ENCODE measurements at regions not wholly inside any gene's neighbourhood (a gene's known extent, or its start where the extent isn't known, plus 50 kb on each side); places are given as distances from the start of the nearest gene placed in this dataset.

- no peak for DNase-seq (ENCODE audit: low read depth)
Measured at GRCh38 chr9:119020730-119021333, 348.4 kb downstream of the BRINP1 start.

DNA sequence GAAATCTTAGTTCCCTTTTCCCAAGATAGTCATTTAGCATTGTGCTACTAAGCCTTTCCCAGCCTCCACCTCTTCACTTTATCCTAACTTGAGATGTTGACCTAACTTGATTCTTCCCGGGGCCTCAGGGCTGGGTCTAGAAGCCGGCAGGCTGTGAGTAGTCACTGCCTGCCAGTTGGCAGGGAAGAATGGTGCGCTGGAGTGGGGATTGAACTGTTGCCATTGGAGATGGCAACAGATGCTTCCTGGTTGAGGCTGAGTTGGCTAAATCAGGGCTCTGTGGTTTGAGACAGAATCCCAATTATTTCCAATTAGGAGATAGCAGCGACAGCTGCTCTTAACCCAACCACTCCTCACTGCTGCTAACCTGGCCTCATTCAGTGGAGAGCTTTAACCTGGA, 343.1 kb downstream of the BRINP1 start:
- DNase-seq (ENCODE audit: low read depth): peak; percentile 61

DNA sequence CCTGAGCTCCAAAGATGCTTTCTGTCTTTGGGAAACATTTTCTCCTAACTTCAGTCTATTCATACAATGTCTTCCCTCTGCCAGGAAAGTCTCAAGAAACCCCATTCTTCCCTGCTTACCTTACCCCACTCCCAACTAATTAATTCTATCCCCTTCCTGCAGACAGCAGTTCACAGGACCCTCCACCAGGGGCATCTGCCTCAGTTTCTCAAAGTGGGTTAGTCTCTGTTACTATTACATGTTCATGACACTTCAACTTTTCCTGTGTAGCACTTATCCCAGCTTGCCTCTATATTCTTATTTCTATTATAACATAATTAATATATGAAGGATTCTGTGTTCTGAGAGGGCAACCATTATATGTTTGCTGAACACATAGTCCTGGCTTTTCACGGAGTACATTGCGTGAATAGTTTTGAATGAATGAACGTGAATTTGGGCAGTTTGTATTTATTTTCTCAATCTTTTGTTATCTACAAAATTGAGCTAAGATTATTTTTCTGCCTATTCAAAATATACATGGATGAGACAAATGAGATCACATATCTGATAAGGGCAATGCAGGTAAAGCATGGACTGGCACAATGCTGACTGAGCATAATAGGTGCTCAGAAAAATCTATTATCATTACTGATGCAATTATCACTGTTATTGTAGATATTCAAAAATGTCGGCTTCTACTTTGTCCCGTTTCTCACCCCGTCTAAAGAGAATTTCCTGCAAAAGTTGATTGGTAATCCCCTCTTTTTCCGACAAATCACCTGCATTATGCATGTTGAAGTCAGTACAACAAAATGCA, 341.1 kb downstream of the BRINP1 start:
- no peak for DNase-seq (ENCODE audit: low read depth)

DNA sequence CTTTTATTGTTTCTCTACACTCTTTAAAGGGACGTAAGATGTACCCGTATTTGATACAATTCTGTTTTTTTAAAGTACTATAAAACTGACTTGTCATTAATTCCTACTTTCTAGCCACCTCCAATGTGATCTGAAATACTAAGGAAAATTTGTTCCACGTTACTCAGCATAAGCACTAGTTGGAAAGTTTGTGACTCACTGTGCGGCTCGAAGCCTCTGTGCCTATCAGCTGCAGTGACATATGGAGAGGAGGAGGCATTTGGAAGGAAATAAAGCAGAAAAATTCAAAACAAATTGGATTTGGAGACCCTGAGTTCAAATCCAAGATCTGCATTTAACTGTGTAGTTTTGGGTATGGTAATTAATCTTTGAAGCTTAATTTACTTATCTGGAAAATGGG, 339.3 kb downstream of the BRINP1 start:
- DNase-seq (ENCODE audit: low read depth): no peak

DNA sequence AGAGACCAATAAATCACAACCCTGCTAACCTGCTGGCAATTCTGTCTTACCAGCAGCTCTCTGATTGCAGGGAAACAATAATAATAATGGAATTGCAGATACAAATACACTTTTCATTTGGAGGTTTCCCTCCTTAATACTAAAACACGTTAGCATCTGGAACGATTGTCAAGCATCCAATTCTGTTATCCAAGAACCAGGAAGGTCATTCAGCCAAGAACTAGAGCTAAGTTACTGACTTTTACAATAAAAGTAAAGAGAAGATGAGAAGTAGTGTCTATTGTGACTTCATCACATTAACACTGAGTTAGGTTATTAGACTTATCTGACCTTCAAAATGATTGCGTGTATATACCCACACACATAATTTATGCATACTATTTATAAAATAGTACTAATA, 335.6 kb downstream of the BRINP1 start:
- DNase-seq (ENCODE audit: low read depth): no peak

- no peak for DNase-seq (ENCODE audit: low read depth)
Measured at GRCh38 chr9:119036969-119037368, 332.3 kb downstream of the BRINP1 start.

DNA sequence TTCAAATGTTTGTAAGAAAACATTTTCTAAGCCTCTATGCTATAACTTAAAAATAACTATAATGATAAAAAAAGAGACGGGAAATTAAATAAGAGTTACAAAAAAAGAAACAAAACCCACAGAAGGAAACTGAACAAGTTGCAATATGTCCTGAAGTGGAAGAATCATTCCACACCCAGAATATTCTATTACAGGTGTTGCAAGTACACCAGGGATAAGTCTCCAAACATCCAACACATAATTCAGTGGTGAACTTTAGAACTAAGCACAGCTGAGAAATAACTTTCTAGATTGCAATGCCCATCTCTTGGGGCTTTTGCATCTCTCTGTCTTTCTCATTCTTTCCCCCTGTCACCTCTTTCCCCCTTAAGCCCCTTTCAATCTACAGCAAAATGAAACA, 325.2 kb downstream of the BRINP1 start:
- no peak for DNase-seq (ENCODE audit: low read depth)

DNA sequence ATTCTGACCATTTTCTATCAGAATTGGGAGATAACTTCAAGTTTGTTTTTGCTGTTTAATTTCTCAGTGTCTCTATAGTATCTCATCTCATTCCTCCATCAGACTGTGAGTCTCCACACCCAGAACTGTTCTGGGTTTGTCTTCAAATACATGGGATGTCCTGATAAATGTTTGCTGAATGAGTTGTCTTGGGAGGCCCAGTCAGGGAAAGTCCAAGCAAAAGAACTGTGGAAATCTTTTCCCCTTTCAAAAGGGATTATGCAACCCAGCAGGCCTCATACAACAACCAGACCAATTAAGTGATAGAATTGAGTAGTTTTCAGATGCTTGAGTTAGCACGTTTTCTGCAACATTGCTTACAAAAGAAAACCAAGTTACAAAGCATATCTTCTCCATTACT, 324.4 kb downstream of the BRINP1 start:
- peak; percentile 40 for DNase-seq (ENCODE audit: low read depth)

GRCh38 chr9:119047513-119048307, 321.5 kb downstream of the BRINP1 start:
- DNase-seq (ENCODE audit: low read depth): no peak

- no peak for DNase-seq (ENCODE audit: low read depth)
Measured at GRCh38 chr9:119050281-119050680, 319.0 kb downstream of the BRINP1 start.

- no peak for DNase-seq (ENCODE audit: low read depth)
Measured at GRCh38 chr9:119052339-119053030, 316.8 kb downstream of the BRINP1 start.

DNA sequence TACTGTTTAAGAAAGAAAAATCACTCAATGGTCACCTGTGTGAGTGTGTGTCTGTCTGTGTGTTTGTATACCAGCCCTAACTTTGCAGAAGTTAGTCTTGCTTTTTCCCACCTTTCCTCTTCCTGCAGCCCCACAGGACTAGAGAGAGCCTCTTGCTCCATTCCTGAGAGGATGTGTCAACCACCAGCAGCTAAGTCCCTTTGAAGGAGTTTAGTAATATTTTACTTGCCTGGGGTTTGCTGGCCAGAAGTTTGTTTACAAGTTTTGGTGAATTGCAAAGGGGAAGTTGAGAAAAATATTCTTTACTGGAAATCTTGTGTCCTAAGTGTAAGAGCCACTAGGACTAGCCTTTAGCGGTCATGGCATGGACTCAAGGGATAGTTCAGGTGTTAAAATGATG, 316.2 kb downstream of the BRINP1 start:
- no peak for DNase-seq (ENCODE audit: low read depth)

DNA sequence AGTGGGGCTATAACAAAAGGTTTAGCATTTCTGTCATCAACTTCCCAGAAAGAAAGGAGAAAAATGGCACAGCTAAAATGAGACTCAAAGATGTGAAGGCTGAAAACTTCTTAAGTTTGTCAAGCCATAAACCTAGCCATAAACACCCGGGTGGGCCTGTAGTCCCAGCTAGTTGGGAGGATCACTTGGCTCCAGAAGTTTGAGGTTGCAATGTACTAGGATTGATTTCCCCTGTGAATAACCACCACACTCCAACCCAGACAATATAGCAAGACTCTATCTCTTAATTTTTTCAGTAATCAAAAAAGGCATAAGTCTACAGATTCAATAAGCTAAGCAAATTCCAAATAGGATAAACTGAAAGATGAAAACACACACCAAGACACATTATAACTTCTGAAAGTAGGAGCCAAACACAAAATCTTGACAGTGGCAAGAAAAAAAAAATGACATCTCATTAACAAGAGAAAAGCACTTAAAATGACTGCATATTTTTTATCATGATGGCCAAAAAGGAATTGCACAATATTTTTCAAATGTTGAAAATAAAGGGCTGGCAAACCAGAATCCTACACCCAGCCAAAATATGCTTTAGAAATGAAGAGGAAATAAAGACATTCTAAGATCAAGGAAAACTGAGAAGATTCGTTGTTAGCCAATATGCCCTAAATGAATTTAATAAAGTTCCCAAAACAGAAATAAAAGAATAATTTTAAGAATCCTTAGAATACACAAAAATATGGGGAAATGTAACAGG, 308.4 kb downstream of the BRINP1 start:
- DNase-seq (ENCODE audit: low read depth): no peak

- DNase-seq (ENCODE audit: low read depth): no peak
Measured at GRCh38 chr9:119071636-119072035, 297.6 kb downstream of the BRINP1 start.

DNA sequence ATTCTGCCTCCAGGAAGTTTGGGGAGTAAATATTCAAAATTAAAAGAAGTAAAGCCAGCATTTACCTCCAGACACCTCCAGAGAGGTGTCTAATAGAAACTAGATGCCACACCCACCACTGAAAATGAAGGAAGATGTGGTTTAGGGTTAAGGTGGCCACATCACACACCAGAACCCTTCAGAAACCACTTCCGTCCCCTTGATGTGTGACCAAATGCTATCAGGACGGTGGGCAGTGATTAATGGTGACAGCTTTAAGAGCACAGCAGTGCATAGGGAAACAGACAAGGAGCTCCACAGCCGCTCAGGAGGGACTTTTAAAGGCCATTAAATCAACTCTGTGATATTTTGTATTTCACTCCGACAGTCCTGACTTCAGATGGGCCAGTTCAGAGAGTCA, 295.2 kb downstream of the BRINP1 start:
- no peak for DNase-seq (ENCODE audit: low read depth)

GRCh38 chr9:119078015-119078414, 291.2 kb downstream of the BRINP1 start:
- no peak for DNase-seq (ENCODE audit: low read depth)

GRCh38 chr9:119083673-119084072, 285.6 kb downstream of the BRINP1 start:
- no peak for DNase-seq (ENCODE audit: low read depth)

GRCh38 chr9:119086590-119086989, 282.6 kb downstream of the BRINP1 start:
- no peak for DNase-seq (ENCODE audit: low read depth)

GRCh38 chr9:119088002-119088547, 281.2 kb downstream of the BRINP1 start:
- no peak for DNase-seq (ENCODE audit: low read depth)

GRCh38 chr9:119091074-119091473, 278.2 kb downstream of the BRINP1 start:
- no peak for DNase-seq (ENCODE audit: low read depth)

DNA sequence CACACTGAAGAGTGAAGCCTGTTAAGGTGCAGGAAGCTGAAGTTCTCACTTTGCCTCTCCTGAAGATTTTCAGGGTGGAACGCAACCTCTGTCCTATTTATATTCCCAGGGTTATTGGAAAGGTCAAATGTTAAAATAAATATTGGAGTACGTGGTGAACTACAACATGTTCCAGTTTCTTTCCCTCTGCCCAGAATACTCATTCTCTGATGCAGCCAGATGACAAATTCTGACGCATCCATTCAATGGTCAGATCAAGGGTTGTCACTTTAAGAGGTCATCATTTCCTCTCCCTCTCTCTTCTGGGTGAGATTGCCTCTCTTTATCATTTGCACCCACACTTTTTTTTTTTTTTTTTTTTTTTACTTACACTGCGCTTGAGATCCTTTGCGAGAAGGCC, 277.1 kb downstream of the BRINP1 start:
- DNase-seq (ENCODE audit: low read depth): no peak

All from GM04503 (cell line).